ENCODE measurements at regions not wholly inside any gene's neighbourhood (a gene's known extent, or its start where the extent isn't known, plus 50 kb on each side); places are given as distances from the start of the nearest gene placed in this dataset.

DNA sequence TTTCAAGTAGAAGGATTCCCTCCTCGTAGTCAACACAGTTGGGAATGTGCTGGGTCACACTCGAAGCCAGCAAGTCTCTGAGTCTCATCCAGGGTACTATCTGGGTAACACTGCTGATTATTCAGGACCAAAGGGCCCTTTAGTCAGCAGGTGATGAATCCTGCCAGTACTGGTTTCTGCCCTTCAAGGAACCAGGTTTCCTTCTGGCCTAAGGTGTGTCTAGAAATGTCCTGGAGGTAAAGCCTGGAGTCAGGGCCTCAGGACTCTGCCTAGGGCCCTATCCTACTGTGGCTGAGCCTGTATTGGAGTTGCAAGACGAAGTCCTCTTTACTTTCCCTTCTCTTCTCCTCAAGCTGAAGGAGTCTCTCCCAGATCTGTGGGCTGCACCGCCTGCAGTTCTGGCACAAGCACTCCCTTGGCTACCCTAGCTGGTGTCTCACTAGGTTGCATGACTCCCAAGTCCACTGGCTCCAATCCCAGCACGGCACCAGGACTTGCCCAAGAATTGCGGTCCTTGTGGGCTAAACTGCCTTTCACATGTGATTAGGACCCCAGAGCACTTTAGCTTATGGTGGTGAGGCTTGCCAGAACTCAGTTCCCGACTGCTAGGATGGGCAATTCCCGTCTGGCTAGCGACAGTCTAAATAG is 193.7 kb upstream of the PDE3A start:
- TF ChIP-seq EZH2 (IDR thresholded peaks at IDR 0.05; ENCODE audit: borderline replicate concordance, insufficient read depth, low read depth, low read length, poor library complexity, severe bottlenecking) (no peak), CTCF (IDR thresholded peaks at IDR 0.05) (no peak)

Data from B cell (primary cell).